ENCODE measurements at regions not wholly inside any gene's neighbourhood (a gene's known extent, or its start where the extent isn't known, plus 50 kb on each side); places are given as distances from the start of the nearest gene placed in this dataset.
"Not testable (repeated sequence)": the region's sequence is repeated elsewhere in the genome, so short reads cannot be mapped to it uniquely, and the experiment has no call there.

DNA sequence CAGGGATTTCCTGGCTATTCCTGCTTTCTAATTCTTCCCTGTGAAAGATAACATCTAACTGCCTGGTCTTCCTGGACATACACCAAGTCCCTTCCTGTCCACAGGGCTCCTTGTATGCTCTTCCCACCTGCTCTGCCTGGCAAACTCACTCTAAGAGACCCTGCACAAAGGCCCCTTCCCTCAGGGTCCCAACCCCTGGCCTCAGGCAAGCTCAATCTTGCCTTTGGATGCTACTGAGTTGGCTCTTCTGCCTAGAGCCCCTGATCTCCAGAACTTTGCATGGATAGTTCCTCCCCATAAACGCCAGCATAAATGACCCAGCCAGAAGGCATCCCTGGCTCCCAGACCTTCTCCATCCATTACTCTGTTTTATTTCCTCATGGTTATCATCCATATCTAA lies 98.3 kb upstream of the OTOS start:
- no peak for DNase-seq (ENCODE audit: insufficient read length, low spot score)
- no peak for FAIRE-seq

DNA sequence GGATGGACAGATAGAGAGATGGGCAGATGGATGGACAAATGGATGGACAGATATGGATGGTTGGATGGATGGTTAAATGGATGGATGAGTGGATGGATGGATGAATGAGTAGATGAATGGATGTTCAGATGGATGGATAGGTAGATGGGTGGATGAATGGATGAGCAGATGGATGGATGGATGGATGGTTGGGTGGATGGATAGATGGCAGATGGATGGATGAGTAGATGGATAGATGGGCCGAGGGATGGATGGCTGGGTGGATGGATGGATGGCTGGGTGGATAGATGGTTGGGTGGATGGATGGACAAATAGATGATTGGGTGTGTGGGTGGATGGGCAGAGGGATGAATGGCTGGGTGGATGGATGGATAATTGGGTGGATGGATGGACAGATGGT lies 98.9 kb upstream of the OTOS start:
- no peak for FAIRE-seq
- DNase-seq (ENCODE audit: insufficient read length, low spot score) = no peak

DNA sequence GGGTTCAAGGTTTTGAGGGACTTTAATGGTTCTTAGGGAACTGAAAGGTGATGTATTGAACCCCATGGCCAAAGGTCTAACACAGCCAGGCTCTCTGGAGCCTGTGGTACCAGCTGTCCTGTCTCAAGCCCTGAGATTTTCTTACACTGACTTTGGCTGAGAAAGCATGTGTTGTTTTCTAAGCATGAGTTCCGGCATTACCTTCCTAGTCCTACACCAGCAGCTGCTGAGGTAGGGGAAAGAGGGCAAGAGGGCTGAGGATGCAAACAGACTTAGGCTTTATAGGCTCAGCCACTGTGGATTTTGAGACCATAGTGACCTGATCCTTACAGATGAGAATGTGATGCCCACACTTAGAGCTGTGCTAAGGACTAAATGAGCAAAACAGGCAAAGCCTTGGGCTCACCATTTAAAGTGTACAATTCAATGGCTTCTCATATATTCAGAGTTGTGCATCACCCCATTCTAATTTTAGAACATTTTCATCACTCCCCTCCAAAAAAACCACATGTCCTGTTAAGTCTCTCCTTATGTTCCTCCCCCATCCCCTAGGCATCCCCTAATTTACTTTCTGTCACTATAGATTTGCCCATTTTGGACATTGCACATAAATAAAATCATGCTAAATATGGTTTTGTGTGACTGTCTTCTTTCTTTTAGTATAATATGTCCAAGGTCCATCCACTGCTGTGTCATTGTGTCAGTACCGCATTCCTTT lies 99.7 kb upstream of the OTOS start:
- DNase-seq (ENCODE audit: insufficient read length, low spot score) (no peak), FAIRE-seq (no peak)

DNA sequence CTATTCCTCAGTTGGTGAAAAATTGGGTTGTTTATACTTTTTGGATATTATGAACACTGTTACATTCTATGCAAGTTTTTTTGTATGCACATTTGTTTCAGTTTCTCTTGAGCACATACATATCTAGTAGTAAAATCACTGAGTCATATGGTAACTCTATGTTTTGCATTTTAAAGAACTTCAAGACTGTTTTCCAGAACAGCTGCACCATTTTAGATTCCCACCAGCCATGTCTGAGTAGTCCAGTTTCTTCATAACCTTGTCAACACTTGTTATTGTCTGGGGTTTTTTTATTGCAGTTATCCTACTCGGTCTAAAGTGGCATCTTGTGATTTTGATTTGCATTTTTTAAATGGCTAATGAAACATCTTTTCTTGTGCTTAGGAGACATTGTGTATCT lies 100.3 kb upstream of the OTOS start:
- FAIRE-seq (no peak), DNase-seq (ENCODE audit: insufficient read length, low spot score) (no peak)

DNA sequence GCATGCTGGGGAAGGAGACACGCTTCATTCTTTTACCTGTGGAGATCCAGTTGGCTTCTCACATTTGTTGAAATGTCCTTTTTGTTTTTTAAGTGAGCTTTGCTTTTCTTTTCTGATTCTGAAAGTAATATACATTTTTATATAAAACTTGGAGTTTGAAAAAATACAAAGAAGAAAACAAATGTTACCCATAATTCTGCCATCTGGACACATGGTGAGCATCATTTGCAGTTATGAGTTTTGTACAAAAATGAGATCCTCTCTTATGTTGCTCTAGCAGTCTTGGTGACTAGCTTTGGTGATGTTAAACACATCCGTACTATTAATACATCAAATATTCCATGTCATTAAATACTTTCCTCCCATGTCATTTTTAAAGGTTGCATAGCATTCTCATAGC lies 101.1 kb upstream of the OTOS start:
- no peak for DNase-seq (ENCODE audit: insufficient read length, low spot score)
- FAIRE-seq = no peak

DNA sequence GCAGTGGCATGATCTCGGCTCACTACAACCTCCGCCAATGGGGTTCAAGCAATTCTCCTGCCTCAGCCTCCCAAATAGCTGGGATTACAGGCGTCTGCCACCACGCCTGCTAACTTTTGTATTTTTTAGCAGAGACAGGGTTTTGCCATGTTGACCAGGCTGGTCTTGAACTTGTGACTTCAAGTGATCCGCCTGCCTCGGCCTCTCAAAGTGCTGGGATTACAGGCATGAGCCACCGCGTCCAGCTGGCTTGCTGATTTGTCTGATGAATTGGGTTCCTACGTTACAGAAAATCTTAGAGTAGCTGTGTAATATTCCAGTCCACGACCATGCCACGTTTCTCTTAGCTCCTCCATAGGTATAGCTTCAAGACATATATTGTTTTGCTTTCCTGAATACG lies 102.6 kb upstream of the OTOS start:
- FAIRE-seq; DNase-seq (ENCODE audit: insufficient read length, low spot score): not testable (repeated sequence)

DNA sequence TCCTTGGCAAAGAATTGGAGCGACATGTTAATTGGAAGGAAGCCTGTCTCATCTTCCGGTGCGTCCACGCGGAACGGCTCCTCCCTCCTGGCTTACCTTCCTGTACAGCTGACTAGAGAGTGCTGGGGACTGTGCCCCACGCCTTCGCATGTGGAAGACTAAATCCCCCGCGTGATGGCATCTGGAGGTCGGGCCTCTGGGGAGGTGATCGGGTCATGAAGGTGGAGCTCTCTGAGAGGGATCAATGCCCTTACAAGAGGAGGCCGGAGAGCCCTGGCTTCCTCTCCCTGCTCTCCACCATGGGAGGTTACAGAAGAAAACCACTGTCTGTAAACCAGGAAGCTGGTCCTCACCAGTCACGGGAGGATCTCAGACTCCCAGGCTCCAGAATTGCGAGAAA lies 104.1 kb upstream of the OTOS start:
- no peak for DNase-seq (ENCODE audit: insufficient read length, low spot score)
- FAIRE-seq = no peak

DNA sequence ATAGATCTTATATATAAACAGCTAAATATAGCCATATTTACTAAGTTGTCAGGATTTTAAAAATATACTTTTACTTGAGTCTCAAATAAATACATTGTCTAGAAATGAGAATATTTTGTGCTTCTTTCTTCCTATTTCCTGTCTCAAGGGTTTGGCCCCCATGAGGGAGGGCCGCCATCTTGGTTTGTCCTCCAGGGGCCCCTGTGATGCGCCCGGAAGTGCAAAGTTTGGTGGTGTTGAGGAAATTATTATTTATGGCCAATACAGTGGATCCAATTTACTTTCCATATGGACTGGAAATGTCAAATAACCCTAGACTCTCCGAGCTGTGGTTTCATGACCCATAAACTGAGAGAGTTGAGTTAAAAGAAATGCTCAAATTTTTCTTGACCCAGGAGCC lies 104.7 kb upstream of the OTOS start:
- no peak for FAIRE-seq
- DNase-seq (ENCODE audit: insufficient read length, low spot score) = no peak

DNA sequence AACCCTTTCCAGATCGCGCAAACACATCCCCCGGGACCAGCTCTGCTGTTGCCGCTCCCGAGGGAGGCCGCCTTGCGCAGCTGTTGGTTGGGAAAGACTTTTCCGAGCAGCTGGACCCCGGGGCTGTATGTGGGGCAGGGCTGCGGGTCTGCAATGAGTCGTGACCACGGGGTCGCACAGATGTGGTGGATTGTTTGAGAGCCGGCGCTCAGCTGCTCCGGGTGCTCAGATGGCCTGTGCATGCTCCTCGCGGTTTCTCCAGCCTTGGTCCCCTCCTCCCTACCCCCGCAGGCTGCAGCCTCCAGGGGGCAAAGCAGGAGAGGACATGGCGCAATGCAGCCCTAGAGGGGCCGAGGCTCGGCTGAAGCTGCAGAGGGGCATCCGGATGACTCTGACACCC lies 105.2 kb upstream of the OTOS start:
- no peak for FAIRE-seq

DNA sequence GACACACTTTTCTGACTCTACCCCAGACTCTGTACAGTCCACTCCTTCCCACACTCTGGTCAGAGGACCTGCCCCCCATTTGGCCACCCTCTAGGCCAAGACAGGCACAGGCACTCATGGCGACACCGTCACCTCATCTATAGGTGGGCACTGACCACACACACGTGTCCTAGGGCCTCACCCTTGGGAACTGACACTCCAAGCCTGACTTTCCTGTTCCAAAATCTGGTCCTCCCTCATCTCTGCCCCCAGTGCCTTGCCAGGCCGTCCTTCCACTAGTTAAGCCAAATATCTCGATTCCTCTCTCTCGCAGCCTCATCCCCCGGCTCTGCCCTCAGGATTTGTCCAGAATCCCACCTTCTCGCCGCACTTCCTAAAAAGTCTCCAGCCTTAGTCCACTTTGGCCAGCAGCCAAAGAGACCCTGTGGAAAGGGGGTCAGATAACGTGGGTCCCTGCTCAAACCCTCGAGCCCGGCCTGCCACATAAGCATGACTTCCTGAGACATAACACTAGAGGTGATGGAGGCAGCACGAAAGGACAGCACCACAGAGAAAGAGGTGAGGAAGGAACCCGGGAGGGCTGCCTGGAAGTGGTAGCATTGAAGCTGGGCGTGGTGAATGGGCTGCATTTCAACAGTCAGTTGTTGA lies 105.8 kb upstream of the OTOS start:
- DNase-seq (ENCODE audit: insufficient read length, low spot score) (no peak), FAIRE-seq (no peak)

More for the DNA sequence above, 105.2 kb upstream of the OTOS start:
- no peak for DNase-seq (ENCODE audit: insufficient read length, low spot score)

DNA sequence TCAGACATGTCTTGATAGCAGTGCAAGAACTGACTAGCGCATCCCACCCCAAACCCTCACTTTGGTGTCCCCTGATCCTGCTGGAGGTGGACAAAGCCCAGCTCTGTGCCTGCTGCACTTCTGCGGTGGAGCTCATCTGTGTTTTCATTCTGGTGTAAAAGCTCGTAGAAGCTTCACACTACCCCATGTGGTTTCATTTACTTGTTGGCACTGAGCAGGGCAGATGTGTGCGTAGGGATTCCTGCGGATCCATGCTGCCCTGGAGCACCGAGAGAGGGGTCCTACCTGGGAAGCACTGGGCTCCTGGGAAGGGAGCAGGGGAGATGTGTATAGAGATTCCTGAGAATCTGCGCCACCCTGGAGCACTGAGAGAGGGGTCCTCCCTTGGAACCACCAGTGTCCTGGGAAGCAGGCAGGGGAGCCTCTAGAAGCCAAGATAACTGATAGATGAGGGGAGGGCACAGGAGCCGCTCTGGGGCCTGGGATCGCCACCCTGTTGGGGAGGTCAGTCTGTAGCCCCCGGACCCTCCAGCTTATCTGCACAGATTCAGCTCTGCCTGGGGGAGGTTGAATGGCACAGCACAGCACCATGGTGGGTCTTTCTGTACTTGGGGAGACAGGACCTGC lies 106.9 kb upstream of the OTOS start:
- DNase-seq (ENCODE audit: insufficient read length, low spot score) (no peak), FAIRE-seq (no peak)

DNA sequence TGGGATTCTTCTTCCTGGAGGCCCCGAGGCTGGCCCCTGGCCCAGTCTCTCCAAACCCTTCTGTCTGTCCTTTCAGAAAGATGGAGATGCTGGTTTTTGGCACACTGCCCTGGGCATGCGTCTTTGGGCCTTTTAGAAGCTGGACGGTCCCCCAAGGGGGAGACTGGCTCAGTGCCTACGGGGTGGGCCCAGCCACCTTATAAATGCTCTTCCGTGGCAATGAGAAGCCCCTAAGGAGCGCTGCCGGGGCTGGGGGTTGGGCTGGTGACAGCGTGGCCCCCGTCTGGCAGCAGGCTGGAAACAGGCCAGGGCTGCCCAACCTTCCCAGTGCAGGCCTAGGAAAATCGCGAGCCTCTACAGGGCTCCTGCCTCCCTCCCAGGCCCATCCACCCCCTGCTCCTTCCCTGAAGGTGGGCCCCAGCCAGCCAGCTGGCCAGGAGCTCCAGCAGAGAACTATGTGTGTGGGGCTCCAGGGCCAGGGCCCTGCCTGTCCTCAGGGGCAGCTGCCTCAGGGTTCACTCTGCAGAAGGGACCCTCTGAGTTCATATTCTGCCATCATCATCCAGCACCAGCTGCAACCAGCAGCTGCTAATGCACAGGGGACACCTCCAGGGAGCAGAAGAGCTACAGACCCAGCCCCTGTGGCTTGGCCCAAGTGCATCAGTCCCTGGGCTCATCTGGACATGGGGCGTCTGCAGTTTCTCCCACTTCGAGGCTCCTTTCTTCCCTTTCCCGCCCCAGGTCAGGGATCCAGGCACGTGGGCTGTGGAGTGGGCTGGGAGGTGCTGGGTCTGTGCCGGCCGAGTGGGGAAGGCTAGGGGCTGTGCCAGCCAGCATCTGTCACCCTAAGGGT lies 107.6 kb upstream of the OTOS start:
- no peak for FAIRE-seq
- DNase-seq (ENCODE audit: insufficient read length, low spot score) = no peak

DNA sequence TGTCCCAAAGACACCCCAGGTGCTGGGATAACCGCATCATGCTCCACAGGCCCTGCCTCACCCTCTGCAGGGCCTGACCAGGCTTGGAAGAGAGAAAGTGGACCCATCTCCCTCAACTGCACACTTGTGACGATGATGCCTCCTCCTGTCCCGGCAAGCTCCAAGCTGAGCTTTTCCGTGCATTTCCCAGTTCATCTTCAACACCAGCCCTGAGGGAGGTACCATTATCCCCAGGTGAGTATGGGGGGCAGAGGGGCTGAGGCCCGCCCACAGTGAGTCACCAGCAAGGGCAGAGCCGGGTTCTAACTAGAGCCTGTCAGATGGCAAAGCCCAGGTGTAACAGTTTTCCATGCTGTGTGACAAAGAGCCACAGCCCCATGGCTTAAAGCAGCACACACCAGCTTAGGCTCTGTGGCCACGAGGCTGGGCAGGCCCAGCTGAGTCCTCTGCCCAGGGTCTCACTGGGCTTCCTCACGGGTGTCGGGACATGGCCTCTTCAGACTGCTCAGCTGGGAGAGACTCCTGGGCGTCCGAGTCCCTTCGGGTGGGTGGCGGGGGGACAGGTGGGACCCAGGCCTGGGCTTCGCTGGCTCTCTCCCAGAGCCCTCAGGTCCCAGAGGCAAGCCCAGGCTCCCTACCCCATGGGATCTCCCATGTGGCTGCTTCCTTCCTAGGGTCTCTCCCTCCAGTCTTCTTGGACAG lies 108.4 kb upstream of the OTOS start:
- DNase-seq (ENCODE audit: insufficient read length, low spot score) (no peak), FAIRE-seq (no peak)

DNA sequence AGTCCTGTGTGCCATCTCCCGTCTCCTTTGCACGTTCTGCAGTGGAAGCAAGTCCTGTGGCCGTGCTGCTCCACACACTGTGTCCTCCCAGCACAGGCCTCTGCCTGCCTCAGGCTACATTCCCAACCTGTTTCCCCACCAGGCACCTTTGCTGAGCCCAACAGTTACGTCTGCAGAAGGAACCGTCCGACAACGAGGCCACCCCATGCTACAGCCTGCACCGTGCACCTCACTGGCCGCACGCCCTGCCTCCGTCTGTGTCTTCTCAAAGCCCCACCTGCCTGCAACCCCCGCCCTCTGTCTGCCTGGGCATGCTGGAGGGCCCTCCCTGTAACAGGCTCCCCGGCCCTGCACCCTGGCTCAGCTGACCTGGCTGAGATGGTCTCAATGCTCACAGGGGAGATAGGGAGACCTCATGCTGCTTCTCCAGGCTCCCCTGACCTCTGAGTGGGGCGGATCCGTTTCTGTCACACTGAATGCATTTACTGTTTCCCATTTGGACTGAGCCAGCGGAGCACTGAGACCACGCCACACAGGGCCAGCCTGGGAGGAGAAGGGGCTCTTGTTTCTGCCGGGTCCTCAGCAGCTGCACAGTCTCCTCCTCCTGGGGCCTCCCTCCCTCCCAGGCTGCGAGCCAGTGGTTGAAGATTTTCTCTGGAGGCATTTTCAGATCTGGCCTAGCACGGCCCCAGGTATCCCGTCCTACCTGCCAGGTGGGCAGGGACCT lies 109.1 kb upstream of the OTOS start:
- DNase-seq (ENCODE audit: insufficient read length, low spot score) = no peak
- FAIRE-seq = no peak

DNA sequence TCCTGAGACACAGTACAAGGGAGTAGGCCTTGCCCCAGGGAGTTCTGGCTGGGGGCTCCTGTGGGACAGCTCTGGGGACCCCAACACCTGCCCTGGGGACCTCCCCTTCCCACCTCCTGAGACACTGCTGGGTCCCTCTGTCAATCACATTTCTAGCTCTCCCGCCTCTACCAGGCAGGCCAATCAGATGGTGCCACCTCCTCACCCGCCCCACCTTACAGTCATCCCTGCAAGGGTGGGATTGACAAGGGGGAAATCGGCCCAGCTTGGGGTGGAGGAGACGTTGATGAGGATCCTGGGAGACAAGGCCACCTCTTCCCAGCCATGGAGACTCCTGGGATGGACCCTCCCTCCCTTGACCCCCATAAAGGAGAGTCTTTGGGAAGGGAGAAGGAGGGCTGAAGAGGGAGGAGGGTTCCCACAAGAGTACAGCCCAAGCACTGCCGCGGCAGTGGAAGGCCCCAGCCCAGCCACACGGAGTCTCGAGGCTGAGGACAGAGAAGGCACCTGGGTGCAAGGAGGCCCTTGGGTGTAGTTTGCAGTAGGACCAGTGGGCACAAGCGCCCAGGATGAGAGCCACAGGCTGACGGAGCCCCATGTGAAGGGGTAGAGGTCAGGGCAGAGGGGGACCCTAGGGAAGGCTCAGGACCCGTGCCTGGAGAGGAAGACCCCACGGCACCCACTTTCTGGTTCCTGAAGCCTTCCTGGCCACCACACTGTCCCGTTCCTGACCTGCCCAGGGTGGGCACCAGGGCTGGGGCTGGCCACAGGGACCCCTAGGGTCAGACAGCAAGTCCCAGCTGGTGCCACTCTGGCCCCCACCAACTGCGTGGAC lies 109.9 kb upstream of the OTOS start:
- DNase-seq (ENCODE audit: insufficient read length, low spot score) = no peak
- FAIRE-seq = no peak

DNA sequence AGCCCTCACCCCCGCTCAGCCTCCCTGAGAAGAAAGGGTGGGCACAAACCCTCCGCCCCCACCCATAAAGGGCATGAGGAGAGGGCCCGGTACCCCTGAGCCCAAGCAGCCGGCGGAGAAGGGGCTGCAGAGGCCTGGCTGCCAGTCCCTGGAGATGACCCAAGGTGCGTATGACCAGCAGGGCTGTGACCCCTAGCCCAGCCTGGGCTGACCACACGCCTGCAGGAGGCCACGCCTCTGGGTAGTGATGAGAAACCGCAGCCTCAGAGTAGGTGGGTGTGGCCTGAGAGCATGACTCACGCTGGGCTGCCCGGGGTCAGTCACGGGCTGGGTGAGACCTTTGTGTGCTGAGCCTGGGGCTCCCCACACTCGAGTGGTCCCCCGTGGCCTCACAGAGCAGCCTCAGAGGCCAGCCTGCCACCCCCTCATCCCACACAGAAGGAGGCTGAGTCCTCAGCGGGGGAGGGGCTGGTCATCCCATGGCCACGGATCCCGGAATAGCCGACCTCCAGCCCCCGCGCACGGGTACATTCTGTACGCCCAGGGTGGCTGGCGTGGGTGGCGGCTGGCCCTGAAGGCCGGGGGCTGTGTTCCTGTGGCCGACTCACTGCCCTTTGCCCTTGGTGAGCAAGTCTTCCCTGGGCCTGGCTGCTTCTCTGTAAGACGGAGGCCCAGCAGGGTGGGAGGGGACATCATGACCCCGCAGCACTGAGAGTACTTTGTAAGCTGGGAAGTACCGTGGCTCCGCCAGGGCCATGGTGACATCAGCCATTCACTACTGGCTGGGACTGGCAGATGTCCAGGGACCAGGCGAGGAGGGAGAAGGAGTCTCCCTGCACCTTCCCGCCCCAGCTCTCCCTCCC lies 110.8 kb upstream of the OTOS start:
- no peak for FAIRE-seq
- no peak for DNase-seq (ENCODE audit: insufficient read length, low spot score)

DNA sequence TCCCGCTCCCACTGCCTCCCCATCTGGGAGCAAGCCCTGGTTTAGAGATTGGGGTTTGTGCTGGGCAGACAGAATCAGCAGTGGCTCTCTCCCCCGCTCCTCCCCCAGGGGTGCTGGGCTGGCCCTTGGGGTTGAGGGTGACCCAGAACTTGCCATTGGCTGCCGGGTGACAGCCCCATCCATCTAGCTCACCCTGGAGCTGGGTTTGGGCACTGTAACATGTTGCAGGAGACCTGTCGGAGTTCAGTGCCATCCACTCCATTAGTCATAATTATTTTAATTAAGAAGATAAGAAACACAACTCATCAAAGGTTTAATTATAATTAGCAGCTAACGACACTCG lies 111.4 kb upstream of the OTOS start:
- DNase-seq (ENCODE audit: insufficient read length, low spot score) (no peak), FAIRE-seq (no peak)

DNA sequence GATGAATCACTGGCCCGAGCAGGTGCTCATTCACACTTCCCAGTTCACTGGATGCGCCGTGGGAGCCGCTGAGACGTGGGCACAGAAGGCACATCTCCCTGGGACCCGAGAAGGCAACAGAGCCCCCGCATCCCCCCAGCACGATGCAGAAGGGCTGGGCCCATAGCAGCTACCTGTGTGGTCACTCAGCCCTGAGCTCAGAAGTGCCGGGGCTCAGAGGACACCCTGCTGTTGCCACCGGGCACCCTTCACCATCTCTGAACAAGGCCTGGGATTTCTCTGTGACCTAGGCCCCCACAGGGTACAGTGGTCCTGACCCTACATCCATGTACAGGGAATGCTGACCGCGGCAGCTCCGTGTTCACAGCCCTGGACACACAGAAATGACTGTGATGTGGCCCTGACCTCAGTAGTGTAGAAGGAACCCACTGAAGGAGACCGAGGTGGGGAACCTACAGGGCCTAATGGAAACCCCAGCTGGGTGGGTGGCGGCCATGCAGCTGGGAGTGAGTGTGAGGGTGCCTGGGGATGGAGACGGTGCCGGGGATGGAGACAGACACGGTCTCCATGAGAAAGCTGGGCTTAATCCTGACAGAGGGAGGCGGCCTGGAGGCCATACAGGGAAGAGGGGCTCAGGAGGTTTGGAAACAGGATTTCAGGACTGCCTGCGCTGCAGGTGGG lies 111.9 kb upstream of the OTOS start:
- DNase-seq (ENCODE audit: insufficient read length, low spot score) (no peak), FAIRE-seq (no peak)
